K562 (cell line): ENCODE measurements at regions not wholly inside any gene's neighbourhood (a gene's known extent, or its start where the extent isn't known, plus 50 kb on each side); places are given as distances from the start of the nearest gene placed in this dataset.

Experiments
- ATAC-seq: fragments of 200-7000 bp; cut with Tn5 transposase; 3 replicates; pipeline ENCODE4 v1.9.1; 2020; ENCODE audit warnings: moderate library complexity
- BruUV-seq: library from RNA; stranded (reverse); fragments of 400-500 nt; replicated peaks from 2 replicates; lab custom pipeline; 2021; lab: Mats Ljungman, UMichigan
- CTCF ChIA-PET: fragments of 300-600 bp; formaldehyde crosslinking; extraction: SDS; loops from one replicate; lab custom pipeline; 2021; ENCODE audit warnings: low intra/inter-chr PET ratio; lab: Yijun Ruan, JAX
- POLR2A ChIA-PET: fragments of 300-600, 350-650 bp; sonication (Branson Sonifier 250); formaldehyde crosslinking; extraction: SDS; loops from one replicate; lab custom pipeline; 2021; ENCODE audit warnings: antibody characterized with exemption, inconsistent platforms; lab: Yijun Ruan, JAX
- DNase-seq, 4 experiments: peaks; one replicate each; pipeline versions ENCODE4 v3.0.0 to v3.0.0-alpha.2; 2011 to 2018; ENCODE audit warnings: low spot score in 3 of 4, mixed read lengths in 3 of 4; ENCODE audit errors: extremely low read depth in 1 of 4
- FAIRE-seq: peaks from 2 replicates; lab custom pipeline; 2011; peaks lifted over from hg19 to GRCh38; lab: Jason Lieb, UNC
- H2AFZ ChIP-seq: 2 replicates; pipeline ENCODE4 v1.6.0; 2011; ENCODE audit warnings: low read depth, low read length, control low read depth, inconsistent platforms
- H3K27ac ChIP-seq: fragments of 200-600 bp; 3 replicates; pipeline ENCODE4 v1.8.0; 2011; ENCODE audit warnings: low read depth, mild to moderate bottlenecking, control low read depth, inconsistent platforms, low read length, moderate library complexity, mixed read lengths; ENCODE audit errors: extremely low read depth
- H3K27me3 ChIP-seq, 2 experiments: fragments of 300-600 bp in 1 of 2; 2 replicates in 1 of 2; 3 replicates in 1 of 2; pipeline versions ENCODE4 v1.6.0 to v1.8.0; 2011; ENCODE audit warnings: inconsistent platforms in 2 of 2, low read length in 2 of 2, mild to moderate bottlenecking in 1 of 2, mixed read lengths in 1 of 2, moderate library complexity in 1 of 2; ENCODE audit not compliant: control insufficient read depth in 2 of 2, insufficient read depth in 2 of 2
- H3K36me3 ChIP-seq: fragments of 300-600 bp; 3 replicates; pipeline ENCODE4 v1.8.0; 2011; ENCODE audit warnings: mild to moderate bottlenecking, low read length, inconsistent platforms; ENCODE audit not compliant: control insufficient read depth, insufficient read depth
- H3K4me1 ChIP-seq, 2 experiments: fragments of 200-600 bp in 1 of 2; replicated peaks in 1 of 2; 2 replicates in 1 of 2; 3 replicates in 1 of 2; pipeline versions ENCODE4 v1.5.1 to v1.8.0; 2011; ENCODE audit warnings: inconsistent platforms in 2 of 2, low read length in 2 of 2, mild to moderate bottlenecking in 1 of 2, mixed read lengths in 1 of 2, moderate library complexity in 1 of 2; ENCODE audit not compliant: control insufficient read depth in 2 of 2, insufficient read depth in 2 of 2
- H3K4me2 ChIP-seq: 2 replicates; pipeline ENCODE4 v1.6.1; 2011; ENCODE audit warnings: low read length, control low read depth, inconsistent platforms, mixed read lengths; ENCODE audit not compliant: insufficient read depth
- H3K4me3 ChIP-seq: fragments of 200-600 bp; sonication (generic), shearing (Covaris generic); 2 replicates; pipeline ENCODE4 v1.5.1; 2016; ENCODE audit warnings: control low read depth, inconsistent platforms
- H3K79me2 ChIP-seq: fragments of 200-600 bp; 3 replicates; pipeline ENCODE4 v1.8.0; 2011; ENCODE audit warnings: low read length, inconsistent platforms; ENCODE audit not compliant: control insufficient read depth, insufficient read depth
- H3K9ac ChIP-seq, 2 experiments: 2 replicates each; pipeline versions ENCODE4 v1.6.0 to v1.6.1; 2011; ENCODE audit warnings: low read depth in 2 of 2, low read length in 2 of 2, control low read depth in 1 of 2, inconsistent platforms in 1 of 2, mild to moderate bottlenecking in 1 of 2, mixed read lengths in 1 of 2; ENCODE audit not compliant: insufficient read depth in 1 of 2
- H3K9me1 ChIP-seq: one replicate; pipeline ENCODE4 v1.6.0; 2011; ENCODE audit warnings: inconsistent platforms, mild to moderate bottlenecking, low read length, moderate library complexity; ENCODE audit not compliant: control insufficient read depth, insufficient read depth
- H3K9me3 ChIP-seq: replicated peaks from 2 replicates; pipeline ENCODE4 v1.5.1; 2011; ENCODE audit warnings: low read depth, low read length, inconsistent platforms; ENCODE audit not compliant: control insufficient read depth, insufficient read depth
- H4K20me1 ChIP-seq: replicated peaks from 2 replicates; pipeline ENCODE4 v1.6.1; 2011; ENCODE audit warnings: low read length, inconsistent platforms, mixed read lengths; ENCODE audit not compliant: control insufficient read depth, insufficient read depth
- AFF4 ChIP-seq: sonication (generic); formaldehyde crosslinking; IDR thresholded peaks from 2 replicates; pipeline ENCODE4 v1.8.0; 2023; ENCODE audit warnings: mild to moderate bottlenecking, missing genetic modification reagents
- ARID4B ChIP-seq: sonication (generic); formaldehyde crosslinking; IDR thresholded peaks from 2 replicates; pipeline ENCODE4 v1.8.0; 2022; ENCODE audit warnings: mild to moderate bottlenecking, missing genetic modification reagents
- EHMT2 ChIP-seq: fragments of 450-650 bp; IDR thresholded peaks from 2 replicates; pipeline ENCODE4 v1.6.1; 2018; ENCODE audit warnings: antibody characterized with exemption
- GTF2F1 ChIP-seq: IDR thresholded peaks from 2 replicates; pipeline ENCODE4 v1.6.1; 2011; ENCODE audit warnings: low read depth, low read length, improper control_type of control experiment
- MLX ChIP-seq, 2 experiments: fragments of 450-650 bp in 1 of 2; sonication (generic) in 1 of 2; formaldehyde crosslinking; conservative IDR thresholded peaks; 2 replicates each; pipeline versions ENCODE4 v1.4.0 to v1.8.1; 2020 to 2022; ENCODE audit warnings: mild to moderate bottlenecking in 1 of 2, missing genetic modification reagents in 1 of 2
- NCOA2 ChIP-seq, 2 experiments: fragments of 450-650 bp; IDR thresholded peaks; 2 replicates each; pipeline ENCODE4 v1.6.1; 2018; ENCODE audit warnings: mild to moderate bottlenecking in 2 of 2, moderate library complexity in 1 of 2; ENCODE audit not compliant: partially characterized antibody in 2 of 2
- TAF15 ChIP-seq: fragments of 200-400 bp; formaldehyde crosslinking; IDR thresholded peaks from 2 replicates; pipeline ENCODE4 v1.6.1; 2017; ENCODE audit warnings: mild to moderate bottlenecking, low read depth, low read length, moderate library complexity
- TSC22D4 ChIP-seq: fragments of 450-650 bp; IDR thresholded peaks from 2 replicates; pipeline ENCODE4 v1.6.1; 2016; ENCODE audit warnings: missing genetic modification characterization, missing biosample characterization, control low read depth
- ZBTB7A ChIP-seq: IDR thresholded peaks from 2 replicates; pipeline ENCODE4 v1.6.1; 2011; ENCODE audit warnings: low read depth, mild to moderate bottlenecking, low read length, moderate library complexity, borderline replicate concordance; ENCODE audit not compliant: control insufficient read depth
- ZNF175 ChIP-seq: fragments of 200-800 bp; sonication (Bioruptor generic); IDR thresholded peaks from 2 replicates; pipeline ENCODE4 v1.6.1; 2016; ENCODE audit warnings: low read depth, mild to moderate bottlenecking, missing genetic modification characterization, missing compliant biosample characterization
- ZNF316 ChIP-seq: fragments of 450-650 bp; IDR thresholded peaks from 2 replicates; pipeline ENCODE4 v1.6.1; 2016
- ZNF507 ChIP-seq: conservative IDR thresholded peaks from 2 replicates; pipeline ENCODE4 v1.6.1; 2017; ENCODE audit warnings: missing genetic modification characterization, missing compliant biosample characterization
- ZNF695 ChIP-seq: fragments of 450-650 bp; formaldehyde crosslinking; IDR thresholded peaks from 2 replicates; pipeline ENCODE4 v1.4.0; 2020; ENCODE audit warnings: mild to moderate bottlenecking, moderate library complexity
- WGBS: fragments of 100-300 bp; shearing (Covaris generic); methylation state at CpG from one replicate; pipeline ENCODE4 v1.1.6; 2016; ENCODE audit warnings: low coverage, mixed read lengths; ENCODE audit not compliant: insufficient coverage; ENCODE audit errors: missing lambda C conversion rate; 5-methylcytosine and 5-hydroxymethylcytosine counted together
- in situ Hi-C: fragments of 300-500 bp; cut with MboI; formaldehyde crosslinking; loops from 4 replicates; pipeline ENCODE4 v1.15.0; 2018; ENCODE audit warnings: inconsistent platforms, mixed read lengths
- intact Hi-C: fragments of 100-400 bp; cut with micrococcal nuclease; formaldehyde crosslinking; loops from 2 replicates; pipeline ENCODE4 v1.14.2; 2022

- no peak for ATAC-seq
- CTCF ChIA-PET: no interaction called here
- TF ChIP-seq AFF4 (CRISPR knock-in tag) (no peak), ZBTB7A (no peak), ARID4B (CRISPR knock-in tag) (no peak), MLX (CRISPR knock-in tag; conservative IDR thresholded peaks at IDR 0.05) (no peak), ZNF175 (CRISPR knock-in tag) (no peak), NCOA2 (IDR thresholded peaks at IDR 0.05; ENCODE audit: partially characterized antibody in 2 of 2) (no peak), ZNF316 (no peak), TAF15 (no peak), ZNF507 (tag) (no peak), ZNF695 (CRISPR knock-in tag) (no peak), EHMT2 (no peak), TSC22D4 (tag) (no peak), GTF2F1 (no peak)
Observed at GRCh38 chrX:148135738-148136137, 154.6 kb downstream of the FMR1NB start.

More at GRCh38 chrX:148135738-148136137, 154.6 kb downstream of the FMR1NB start:
- intact Hi-C loops (no loop called here), in situ Hi-C loops (no loop called here)
- Histone ChIP-seq H3K79me2 (no peaks in the 10 kb centered on the region), H4K20me1 (no peaks in the 10 kb centered on the region), H3K9ac (no peak overlapping the region), H3K9me3 (no peaks in the 10 kb centered on the region), H3K9me1 (no peaks in the 10 kb centered on the region), H3K4me3 (no peak overlapping the region), H3K27ac (no peak overlapping the region), H3K4me2 (no peak overlapping the region), H3K27me3 (no peaks in the 10 kb centered on the region), H3K36me3 (no peaks in the 10 kb centered on the region), H2AFZ (no peak overlapping the region), H3K4me1 (no peaks in the 10 kb centered on the region)
- no peak for DNase-seq
- 17% methylated on average over 1 of the region's 1 CpG for WGBS
- POLR2A ChIA-PET: no interaction called here
- no TSS peak for BruUV-seq
- FAIRE-seq: no peak
